Lower lobe of right lung (tissue), 2 donors: ENCODE measurements at regions not wholly inside any gene's neighbourhood (a gene's known extent, or its start where the extent isn't known, plus 50 kb on each side); places are given as distances from the start of the nearest gene placed in this dataset.

Source experiments
- ATAC-seq, 2 donors: fragments of 200-7000 bp; cut with Tn5 transposase; one replicate each; pipeline ENCODE4 v1.9.1; 2020 to 2022; ENCODE audit warnings: mild to moderate bottlenecking in 2 of 2, moderate library complexity in 2 of 2
- DNase-seq: peaks from one replicate; pipeline ENCODE4 v3.0.0-alpha.2; 2020
- H3K27ac ChIP-seq: fragments of 200-600 bp; one replicate; pipeline ENCODE4 v1.8.0; 2022
- H3K27me3 ChIP-seq: fragments of 200-600 bp; one replicate; pipeline ENCODE4 v1.8.0; 2022; ENCODE audit warnings: low read depth
- H3K36me3 ChIP-seq: fragments of 200-600 bp; one replicate; pipeline ENCODE4 v1.8.0; 2022; ENCODE audit warnings: mild to moderate bottlenecking
- H3K4me1 ChIP-seq: fragments of 200-600 bp; one replicate; pipeline ENCODE4 v1.8.0; 2022
- H3K4me3 ChIP-seq: fragments of 200-600 bp; one replicate; pipeline ENCODE4 v1.8.0; 2022; ENCODE audit warnings: mild to moderate bottlenecking
- H3K9me3 ChIP-seq: fragments of 200-600 bp; one replicate; pipeline ENCODE4 v1.8.0; 2022
- intact Hi-C: fragments of 100-400 bp; cut with DNase I; formaldehyde crosslinking; loops from one replicate; pipeline ENCODE4 v1.11.0; 2022
- TF ChIP-seq, protein P1 (sequence below): fragments of 200-600 bp; IDR thresholded peaks from one replicate; pipeline ENCODE4 v1.8.0; 2022; ENCODE audit warnings: antibody characterized with exemption, mild to moderate bottlenecking
- donor health status: DM: no; HTN: yes; CAD: no; lungs with severe emphysema.

DNA sequence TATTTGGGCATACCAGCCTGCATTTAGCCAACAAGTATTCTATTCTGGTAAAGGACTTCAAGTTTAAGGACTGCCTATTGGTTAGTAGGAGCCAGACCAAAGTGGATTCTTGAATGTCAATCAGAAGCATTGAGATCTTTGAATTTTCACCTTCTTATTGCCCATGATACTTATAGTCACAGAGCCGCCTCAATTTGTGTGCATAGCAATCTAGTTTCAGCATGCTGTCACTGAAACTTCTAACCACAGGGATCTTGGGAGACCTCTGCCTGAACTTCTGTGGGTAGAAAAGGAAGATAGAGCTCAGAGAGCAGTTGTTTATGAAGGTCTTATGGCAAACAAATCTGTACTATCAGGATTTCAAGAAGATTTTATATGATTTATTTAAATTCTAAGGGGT, 501.4 kb upstream of the USP24 start:
- Histone ChIP-seq H3K36me3 (no peaks in the 10 kb centered on the region), H3K4me3 (no peak overlapping the region), H3K27me3 (no peaks in the 10 kb centered on the region), H3K4me1 (peaks cover 18% of the 10 kb centered on the region), H3K27ac (no peak overlapping the region), H3K9me3 (no peaks in the 10 kb centered on the region)
- TF ChIP-seq, protein P1, sequence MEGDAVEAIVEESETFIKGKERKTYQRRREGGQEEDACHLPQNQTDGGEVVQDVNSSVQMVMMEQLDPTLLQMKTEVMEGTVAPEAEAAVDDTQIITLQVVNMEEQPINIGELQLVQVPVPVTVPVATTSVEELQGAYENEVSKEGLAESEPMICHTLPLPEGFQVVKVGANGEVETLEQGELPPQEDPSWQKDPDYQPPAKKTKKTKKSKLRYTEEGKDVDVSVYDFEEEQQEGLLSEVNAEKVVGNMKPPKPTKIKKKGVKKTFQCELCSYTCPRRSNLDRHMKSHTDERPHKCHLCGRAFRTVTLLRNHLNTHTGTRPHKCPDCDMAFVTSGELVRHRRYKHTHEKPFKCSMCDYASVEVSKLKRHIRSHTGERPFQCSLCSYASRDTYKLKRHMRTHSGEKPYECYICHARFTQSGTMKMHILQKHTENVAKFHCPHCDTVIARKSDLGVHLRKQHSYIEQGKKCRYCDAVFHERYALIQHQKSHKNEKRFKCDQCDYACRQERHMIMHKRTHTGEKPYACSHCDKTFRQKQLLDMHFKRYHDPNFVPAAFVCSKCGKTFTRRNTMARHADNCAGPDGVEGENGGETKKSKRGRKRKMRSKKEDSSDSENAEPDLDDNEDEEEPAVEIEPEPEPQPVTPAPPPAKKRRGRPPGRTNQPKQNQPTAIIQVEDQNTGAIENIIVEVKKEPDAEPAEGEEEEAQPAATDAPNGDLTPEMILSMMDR: no peak
- intact Hi-C loops: no loop called here
- DNase-seq: no peak
- no peak for ATAC-seq

DNA sequence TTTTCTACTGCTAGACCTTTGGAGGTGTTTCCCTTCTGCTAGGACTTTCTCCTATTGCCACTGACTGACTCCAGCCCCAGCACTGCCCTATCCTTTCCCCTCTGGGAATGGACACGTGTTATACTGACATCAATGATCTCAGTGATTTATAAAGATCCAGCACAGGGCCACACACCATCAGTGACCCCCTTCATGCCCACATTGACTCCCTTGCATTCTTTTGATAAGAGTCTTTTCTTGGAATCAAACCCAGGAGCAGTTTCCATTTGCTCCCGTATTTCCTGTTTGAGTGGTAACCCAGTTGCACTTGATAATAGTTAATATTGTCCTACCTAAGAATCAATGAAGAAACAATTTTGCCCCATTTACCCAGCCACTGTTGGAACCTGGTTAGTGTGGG, 501.0 kb upstream of the USP24 start:
- Histone ChIP-seq H3K27me3 (no peaks in the 10 kb centered on the region), H3K4me1 (peaks cover 18% of the 10 kb centered on the region), H3K4me3 (no peak overlapping the region), H3K36me3 (no peaks in the 10 kb centered on the region), H3K27ac (no peak overlapping the region), H3K9me3 (no peaks in the 10 kb centered on the region)
- DNase-seq: no peak
- ATAC-seq: no peak
- TF ChIP-seq, protein P1: no peak
- intact Hi-C loops: no loop called here

DNA sequence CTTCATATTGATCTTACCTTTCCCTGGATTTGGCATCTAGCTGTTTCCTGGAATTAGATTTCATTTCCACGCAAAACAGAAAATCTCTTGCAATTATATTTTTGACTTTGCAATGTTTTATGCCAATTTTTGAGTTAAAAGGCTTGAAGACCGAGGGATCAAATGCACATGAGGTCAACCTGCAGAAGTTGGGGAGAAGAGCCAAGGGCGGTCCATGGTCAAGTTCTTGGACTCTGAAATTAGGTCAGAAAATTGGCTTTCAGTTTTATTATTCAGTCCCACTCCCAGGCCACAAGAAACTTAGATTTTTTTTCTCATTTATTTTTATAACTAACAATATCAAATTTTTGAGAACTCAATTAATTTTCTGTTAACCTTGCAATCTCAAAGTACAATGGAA, 499.1 kb upstream of the USP24 start:
- peaks cover 11% of the 10 kb centered on the region for H3K4me1 ChIP-seq
- H3K9me3 ChIP-seq: no peaks in the 10 kb centered on the region
- no peak overlapping the region for H3K4me3 ChIP-seq
- no peak for ATAC-seq
- intact Hi-C loops: no loop called here
- TF ChIP-seq, protein P1: no peak
- H3K27me3 ChIP-seq: no peaks in the 10 kb centered on the region
- no peaks in the 10 kb centered on the region for H3K36me3 ChIP-seq
- no peak for DNase-seq
- no peak overlapping the region for H3K27ac ChIP-seq

DNA sequence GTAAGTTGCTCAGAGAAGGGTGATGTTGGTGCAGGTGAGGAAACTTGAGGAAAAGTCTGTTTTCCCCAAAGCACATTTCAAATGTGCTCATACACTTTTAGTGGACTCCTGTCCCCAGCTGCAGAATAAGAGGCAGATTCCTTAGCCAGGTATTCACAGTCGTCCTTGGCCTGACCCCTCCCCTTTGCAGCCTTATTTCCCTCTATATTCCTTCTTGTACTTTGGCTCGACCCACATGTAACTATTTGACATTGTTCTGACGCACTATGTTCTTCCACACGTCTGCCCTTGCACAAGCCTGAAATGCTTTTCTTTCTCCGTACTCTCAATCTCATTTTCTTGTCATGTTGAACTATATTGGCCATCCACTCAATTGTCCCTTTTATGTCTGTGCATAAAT, 498.4 kb upstream of the USP24 start:
- Histone ChIP-seq H3K9me3 (no peaks in the 10 kb centered on the region), H3K4me1 (peaks cover 10% of the 10 kb centered on the region), H3K36me3 (no peaks in the 10 kb centered on the region), H3K27ac (no peak overlapping the region), H3K27me3 (no peaks in the 10 kb centered on the region), H3K4me3 (no peak overlapping the region)
- intact Hi-C loops: no loop called here
- ATAC-seq (no peak), DNase-seq (no peak)
- TF ChIP-seq, protein P1: no peak

DNA sequence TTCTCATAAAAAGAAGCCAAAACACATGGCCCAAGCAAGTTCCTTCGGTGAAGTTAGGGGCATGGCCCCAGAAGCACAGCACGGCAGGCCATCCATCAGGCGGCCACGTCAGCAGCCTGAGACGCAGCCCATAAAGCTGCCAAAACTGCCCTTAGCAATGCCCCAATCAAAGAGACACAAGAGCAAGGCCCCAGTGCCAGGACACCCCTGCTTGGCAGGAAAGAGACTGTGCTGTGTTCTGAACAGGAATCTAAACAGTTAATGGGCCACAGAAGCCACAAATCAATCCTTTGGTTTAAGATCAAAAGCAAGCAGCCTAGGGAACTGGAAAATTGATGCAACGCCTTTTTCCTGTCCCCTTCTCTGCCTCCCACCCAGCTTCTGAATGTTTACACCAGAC, 497.0 kb upstream of the USP24 start:
- ATAC-seq (no peak), DNase-seq (no peak)
- intact Hi-C loops: no loop called here
- peaks cover 10% of the 10 kb centered on the region for H3K4me1 ChIP-seq
- H3K27ac ChIP-seq: no peak overlapping the region
- no peaks in the 10 kb centered on the region for H3K9me3 ChIP-seq
- H3K36me3 ChIP-seq: no peaks in the 10 kb centered on the region
- TF ChIP-seq, protein P1: no peak
- H3K4me3 ChIP-seq: no peak overlapping the region
- H3K27me3 ChIP-seq: no peaks in the 10 kb centered on the region

DNA sequence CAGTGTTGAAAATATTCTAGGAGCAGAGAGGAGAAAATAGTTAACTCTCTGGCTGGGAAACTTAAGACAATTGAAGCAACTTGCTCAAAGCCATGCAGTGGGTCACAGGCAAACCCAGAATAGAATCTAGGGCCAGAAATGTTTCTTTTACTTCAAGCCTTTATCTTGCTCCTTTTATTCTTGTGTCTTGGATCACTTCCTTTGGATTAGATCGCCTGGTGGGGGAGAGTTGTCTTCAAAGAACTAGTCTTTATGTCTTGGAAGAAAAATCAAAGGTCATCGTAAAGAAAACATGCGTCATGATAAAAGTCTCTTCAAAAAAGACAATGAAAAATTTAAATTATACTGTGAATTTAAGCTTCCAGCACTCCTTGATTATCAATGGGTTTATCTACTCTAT, 493.6 kb upstream of the USP24 start:
- intact Hi-C loops: no loop called here
- H3K4me3 ChIP-seq: no peak overlapping the region
- no peaks in the 10 kb centered on the region for H3K4me1 ChIP-seq
- ATAC-seq: no peak
- no peak overlapping the region for H3K27ac ChIP-seq
- no peak for DNase-seq
- H3K27me3 ChIP-seq: no peaks in the 10 kb centered on the region
- H3K9me3 ChIP-seq: no peaks in the 10 kb centered on the region
- no peaks in the 10 kb centered on the region for H3K36me3 ChIP-seq
- TF ChIP-seq, protein P1: no peak
